Breast epithelium (tissue), 4 donors: ENCODE measurements at regions not wholly inside any gene's neighbourhood (a gene's known extent, or its start where the extent isn't known, plus 50 kb on each side); places are given as distances from the start of the nearest gene placed in this dataset.

Source experiments
- DNase-seq, 2 donors: peaks; one replicate each; pipeline ENCODE4 v3.0.0-alpha.2; 2019; ENCODE audit warnings: low spot score in 2 of 2
- H3K27ac ChIP-seq, 2 donors: fragments of 200-600 bp; sonication (generic) in 1 of 2; one replicate each; pipeline ENCODE4 v1.5.1; 2016 to 2019; ENCODE audit warnings: mild to moderate bottlenecking in 1 of 2
- H3K27me3 ChIP-seq, 2 donors: fragments of 200-600 bp; sonication (generic) in 1 of 2; one replicate each; pipeline versions ENCODE4 v1.5.1 to v1.6.0; 2017 to 2019; ENCODE audit warnings: control low read depth in 1 of 2, mild to moderate bottlenecking in 1 of 2
- H3K36me3 ChIP-seq: fragments of 200-600 bp; one replicate; pipeline ENCODE4 v1.5.1; 2019
- H3K4me1 ChIP-seq, 2 donors: fragments of 200-600 bp; sonication (generic); one replicate each; pipeline ENCODE4 v1.5.1; 2016 to 2019; ENCODE audit warnings: control low read depth in 1 of 2
- H3K4me3 ChIP-seq, 3 donors: fragments of 200-600 bp; sonication (generic); 1 replicate in 2 of 3; 2 replicates in 1 of 3; pipeline ENCODE4 v1.5.1; 2016 to 2019; ENCODE audit warnings: mild to moderate bottlenecking in 3 of 3, moderate library complexity in 2 of 3
- H3K9me3 ChIP-seq, 2 donors: fragments of 200-600 bp; sonication (generic) in 1 of 2; one replicate each; pipeline ENCODE4 v1.5.1; 2016 to 2019; ENCODE audit warnings: control low read depth in 1 of 2
- POLR2A ChIP-seq: fragments of 450-650 bp; IDR thresholded peaks from one replicate; pipeline ENCODE4 v1.6.1; 2016; ENCODE audit warnings: antibody characterized with exemption, mild to moderate bottlenecking, moderate library complexity
- POLR2AphosphoS5 ChIP-seq, 3 donors: sonication (generic); formaldehyde crosslinking; IDR thresholded peaks; one replicate each; pipeline ENCODE4 v1.6.1; 2017; ENCODE audit warnings: antibody characterized with exemption in 3 of 3
- intact Hi-C: fragments of 100-400 bp; cut with DNase I; formaldehyde crosslinking; loops from one replicate; pipeline ENCODE4 v1.15.1; 2023; ENCODE audit warnings: low total_unique reads
- TF ChIP-seq, protein P1 (sequence below), 3 donors: fragments of 450-650 bp; IDR thresholded peaks; one replicate each; pipeline ENCODE4 v1.5.1; 2016 to 2017; ENCODE audit warnings: antibody characterized with exemption in 3 of 3, mild to moderate bottlenecking in 3 of 3, moderate library complexity in 3 of 3

DNA sequence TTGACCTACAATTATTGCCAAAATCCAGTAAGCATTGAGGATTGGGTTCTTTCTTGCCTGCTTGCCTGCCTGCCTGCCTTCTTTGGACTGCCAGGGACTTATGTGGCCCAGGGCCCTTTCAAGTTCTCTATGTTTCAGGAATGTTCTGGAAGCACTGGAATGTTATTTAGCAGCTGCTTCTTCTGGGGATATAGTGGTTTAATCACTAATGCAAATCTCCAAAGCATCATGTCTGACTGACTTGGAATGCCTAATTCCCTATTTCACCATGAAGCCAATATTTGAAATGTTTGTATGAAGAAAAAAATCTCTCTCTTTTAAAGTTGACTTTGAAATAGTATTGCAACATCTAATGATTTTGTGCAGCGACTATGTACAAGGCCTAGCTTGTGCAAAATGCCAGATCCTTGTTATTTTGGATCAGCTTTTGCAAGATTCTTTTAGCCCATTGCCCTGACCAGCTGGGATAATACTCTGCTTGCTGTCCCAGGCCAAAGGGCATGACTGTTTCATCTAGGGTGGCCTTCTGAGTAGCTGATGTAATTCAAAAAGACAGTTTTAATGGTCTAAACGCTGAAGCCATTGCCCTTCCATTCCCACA is 204.6 kb downstream of the RND3 start:
- Histone ChIP-seq H3K9me3 (no peaks in the 10 kb centered on the region), H3K27ac (peak overlapping the region in 1 of 2 donors; percentile 68), H3K4me3 (no peak overlapping the region), H3K27me3 (no peaks in the 10 kb centered on the region), H3K36me3 (no peaks in the 10 kb centered on the region), H3K4me1 (no peaks in the 10 kb centered on the region)
- intact Hi-C loops = no loop called here
- TF ChIP-seq POLR2A (no peak), POLR2AphosphoS5 (IDR thresholded peaks at IDR 0.05) (no peak)
- TF ChIP-seq, protein P1, sequence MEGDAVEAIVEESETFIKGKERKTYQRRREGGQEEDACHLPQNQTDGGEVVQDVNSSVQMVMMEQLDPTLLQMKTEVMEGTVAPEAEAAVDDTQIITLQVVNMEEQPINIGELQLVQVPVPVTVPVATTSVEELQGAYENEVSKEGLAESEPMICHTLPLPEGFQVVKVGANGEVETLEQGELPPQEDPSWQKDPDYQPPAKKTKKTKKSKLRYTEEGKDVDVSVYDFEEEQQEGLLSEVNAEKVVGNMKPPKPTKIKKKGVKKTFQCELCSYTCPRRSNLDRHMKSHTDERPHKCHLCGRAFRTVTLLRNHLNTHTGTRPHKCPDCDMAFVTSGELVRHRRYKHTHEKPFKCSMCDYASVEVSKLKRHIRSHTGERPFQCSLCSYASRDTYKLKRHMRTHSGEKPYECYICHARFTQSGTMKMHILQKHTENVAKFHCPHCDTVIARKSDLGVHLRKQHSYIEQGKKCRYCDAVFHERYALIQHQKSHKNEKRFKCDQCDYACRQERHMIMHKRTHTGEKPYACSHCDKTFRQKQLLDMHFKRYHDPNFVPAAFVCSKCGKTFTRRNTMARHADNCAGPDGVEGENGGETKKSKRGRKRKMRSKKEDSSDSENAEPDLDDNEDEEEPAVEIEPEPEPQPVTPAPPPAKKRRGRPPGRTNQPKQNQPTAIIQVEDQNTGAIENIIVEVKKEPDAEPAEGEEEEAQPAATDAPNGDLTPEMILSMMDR (IDR thresholded peaks at IDR 0.05) = no peak
- DNase-seq = peak in 1 of 2 donors; percentile 38

DNA sequence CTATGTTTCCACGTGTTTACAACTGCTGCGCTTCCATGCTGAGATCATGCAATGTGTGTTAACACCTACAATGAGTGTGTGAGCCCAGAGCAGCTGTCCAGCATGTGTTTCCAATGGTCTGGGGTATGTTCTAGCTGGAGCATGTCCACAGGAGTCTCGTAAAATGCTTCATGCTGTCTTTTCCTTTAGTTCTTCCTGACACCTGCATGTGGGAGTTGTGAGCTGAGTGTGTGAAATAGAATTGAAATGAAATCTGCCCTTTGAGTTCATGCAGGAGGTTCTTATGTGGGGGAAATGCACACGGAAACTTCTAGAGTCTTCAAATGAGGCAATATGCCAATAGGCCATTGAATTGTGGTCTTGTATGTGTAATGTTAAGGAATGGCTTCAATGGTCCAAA is 205.1 kb downstream of the RND3 start:
- Histone ChIP-seq H3K4me1 (no peaks in the 10 kb centered on the region), H3K36me3 (no peaks in the 10 kb centered on the region), H3K27ac (peak overlapping the region; percentile 26 to 68), H3K27me3 (no peaks in the 10 kb centered on the region), H3K4me3 (no peak overlapping the region), H3K9me3 (no peaks in the 10 kb centered on the region)
- intact Hi-C loops = no loop called here
- no peak for DNase-seq
- TF ChIP-seq POLR2A = no peak
- no peak for TF ChIP-seq POLR2AphosphoS5 (IDR thresholded peaks at IDR 0.05)
- TF ChIP-seq, protein P1 (IDR thresholded peaks at IDR 0.05) = no peak

- no peaks in the 10 kb centered on the region for H3K36me3 ChIP-seq
- no peak overlapping the region for H3K4me3 ChIP-seq
- DNase-seq = no peak
- no peaks in the 10 kb centered on the region for H3K27me3 ChIP-seq
- intact Hi-C loops = no loop called here
- peak overlapping the region in 1 of 2 donors; percentile 34 for H3K27ac ChIP-seq
- no peaks in the 10 kb centered on the region for H3K9me3 ChIP-seq
- no peaks in the 10 kb centered on the region for H3K4me1 ChIP-seq
- TF ChIP-seq POLR2AphosphoS5 (IDR thresholded peaks at IDR 0.05) (peak in 2 of 3 donors; percentile 40 to 83), POLR2A (no peak)
These were observed 207.2 kb downstream of the RND3 start for GRCh38 chr2:150280231-150280630.

DNA sequence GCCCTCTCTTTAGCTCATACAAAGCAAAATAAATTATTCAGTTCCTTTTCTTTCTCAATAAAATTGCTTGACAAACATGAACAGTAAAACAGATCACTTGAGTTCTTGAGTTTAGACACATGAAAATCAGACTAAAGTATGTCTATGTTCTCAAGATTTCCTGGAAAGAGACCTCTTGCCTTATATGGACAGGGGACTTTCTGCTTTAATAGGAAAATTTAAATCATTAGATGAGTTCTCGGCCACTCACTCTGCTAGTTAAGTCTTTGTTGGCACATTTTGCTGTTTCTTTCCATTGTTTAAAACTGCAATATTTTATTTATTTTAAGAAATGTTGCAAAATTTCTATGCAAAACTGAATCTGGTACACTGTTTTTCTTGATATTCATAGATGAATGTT is 207.8 kb downstream of the RND3 start:
- Histone ChIP-seq H3K27ac (peak overlapping the region; percentile 29 to 33), H3K9me3 (no peaks in the 10 kb centered on the region), H3K4me1 (no peaks in the 10 kb centered on the region), H3K4me3 (no peak overlapping the region), H3K27me3 (no peaks in the 10 kb centered on the region), H3K36me3 (no peaks in the 10 kb centered on the region)
- intact Hi-C loops = no loop called here
- DNase-seq = no peak
- TF ChIP-seq, protein P1 (IDR thresholded peaks at IDR 0.05) = no peak
- no peak for TF ChIP-seq POLR2AphosphoS5 (IDR thresholded peaks at IDR 0.05)
- no peak for TF ChIP-seq POLR2A

DNA sequence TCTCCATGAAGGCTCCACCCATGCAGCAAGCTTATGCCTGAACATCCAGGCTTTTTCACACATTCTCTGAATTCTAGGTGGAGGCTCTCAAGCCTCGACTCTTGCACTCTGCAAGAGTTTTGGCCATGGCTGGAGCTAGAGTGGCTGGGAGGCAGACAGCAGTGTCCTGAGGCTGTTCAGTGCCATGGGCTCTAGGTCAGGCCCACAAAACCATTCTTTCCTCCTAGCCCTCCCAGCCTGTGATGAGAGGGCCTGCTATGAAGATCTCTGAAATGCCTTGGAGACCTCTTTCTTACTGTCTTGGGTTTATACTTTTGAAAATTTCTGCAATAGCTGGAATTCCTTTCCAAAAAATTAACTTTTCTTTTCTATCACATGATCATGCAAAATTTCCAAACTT is 210.7 kb downstream of the RND3 start:
- Histone ChIP-seq H3K4me1 (no peaks in the 10 kb centered on the region), H3K27me3 (no peaks in the 10 kb centered on the region), H3K27ac (no peak overlapping the region), H3K36me3 (no peaks in the 10 kb centered on the region), H3K9me3 (no peaks in the 10 kb centered on the region), H3K4me3 (no peak overlapping the region)
- intact Hi-C loops = no loop called here
- TF ChIP-seq, protein P1 (IDR thresholded peaks at IDR 0.05) = no peak
- TF ChIP-seq POLR2A = no peak
- TF ChIP-seq POLR2AphosphoS5 (IDR thresholded peaks at IDR 0.05) = no peak
- no peak for DNase-seq
